ENCODE measurements at regions not wholly inside any gene's neighbourhood (a gene's known extent, or its start where the extent isn't known, plus 50 kb on each side); places are given as distances from the start of the nearest gene placed in this dataset.

GRCh38 chr4:74635074-74635473 is 159.2 kb downstream of the BTC start:
- TF ChIP-seq CTCF (IDR thresholded peaks at IDR 0.05) (no peak), POLR2A (IDR thresholded peaks at IDR 0.05) (no peak), POLR2AphosphoS5 (IDR thresholded peaks at IDR 0.05) (no peak)

Data from gastroesophageal sphincter (tissue), 3 donors.